Smooth muscle cell (in vitro differentiated cells): ENCODE measurements at regions not wholly inside any gene's neighbourhood (a gene's known extent, or its start where the extent isn't known, plus 50 kb on each side); places are given as distances from the start of the nearest gene placed in this dataset.

Experiments
- DNase-seq: peaks from one replicate; lab custom pipeline; 2025; ENCODE audit not compliant: unreplicated experiment; lab: John Stamatoyannopoulos, UW
- H2AFZ ChIP-seq: fragments of 200-600 bp; sonication (generic); 2 replicates; pipeline ENCODE4 v1.6.0; 2016; ENCODE audit warnings: antibody characterized with exemption, low read depth, mild to moderate bottlenecking
- H3F3A ChIP-seq: fragments of 200-600 bp; sonication (generic); 2 replicates; pipeline ENCODE4 v1.6.0; 2017; ENCODE audit warnings: antibody characterized with exemption, low read depth
- H3K27ac ChIP-seq: fragments of 200-600 bp; sonication (generic); 2 replicates; pipeline ENCODE4 v1.5.1; 2016; ENCODE audit warnings: low read depth, mild to moderate bottlenecking
- H3K27me3 ChIP-seq: fragments of 200-600 bp; sonication (generic); 2 replicates; pipeline ENCODE4 v1.6.1; 2016; ENCODE audit warnings: low read depth, mild to moderate bottlenecking
- H3K36me3 ChIP-seq: fragments of 200-600 bp; sonication (generic); 2 replicates; pipeline ENCODE4 v1.5.1; 2016; ENCODE audit warnings: low read depth
- H3K4me1 ChIP-seq: fragments of 200-600 bp; sonication (generic); 2 replicates; pipeline ENCODE4 v1.5.1; 2016; ENCODE audit warnings: low read depth
- H3K4me2 ChIP-seq: fragments of 200-600 bp; sonication (generic); 2 replicates; pipeline ENCODE4 v1.6.0; 2016; ENCODE audit warnings: mild to moderate bottlenecking
- H3K4me3 ChIP-seq: fragments of 200-600 bp; sonication (generic); 2 replicates; pipeline ENCODE4 v1.5.1; 2016; ENCODE audit warnings: mild to moderate bottlenecking
- H3K79me2 ChIP-seq: fragments of 200-600 bp; sonication (generic); 2 replicates; pipeline ENCODE4 v1.6.0; 2016; ENCODE audit warnings: low read depth, mild to moderate bottlenecking
- H3K9ac ChIP-seq: fragments of 200-600 bp; sonication (generic); 2 replicates; pipeline ENCODE4 v1.6.0; 2016; ENCODE audit warnings: low read depth
- H3K9me3 ChIP-seq: fragments of 200-600 bp; sonication (generic); replicated peaks from 2 replicates; pipeline ENCODE4 v1.5.1; 2016; ENCODE audit warnings: low read depth
- H4K20me1 ChIP-seq: fragments of 200-600 bp; sonication (generic); 2 replicates; pipeline ENCODE4 v1.6.0; 2016; ENCODE audit warnings: low read depth
- WGBS: methylation state at CpG from one replicate; pipeline ENCODE4 v1.1.7; 2016; ENCODE audit warnings: low lambda C conversion rate; 5-methylcytosine and 5-hydroxymethylcytosine counted together
- TF ChIP-seq, protein P1 (sequence below): fragments of 200-600 bp; sonication (generic); IDR thresholded peaks from 2 replicates; pipeline ENCODE4 v1.5.1; 2017; ENCODE audit warnings: borderline replicate concordance, mild to moderate bottlenecking, antibody characterized with exemption; ENCODE audit not compliant: insufficient read depth, poor library complexity, severe bottlenecking

GRCh38 chr20:24147479-24147878 is 158.9 kb upstream of the GGTLC1 start:
- TF ChIP-seq, protein P1, sequence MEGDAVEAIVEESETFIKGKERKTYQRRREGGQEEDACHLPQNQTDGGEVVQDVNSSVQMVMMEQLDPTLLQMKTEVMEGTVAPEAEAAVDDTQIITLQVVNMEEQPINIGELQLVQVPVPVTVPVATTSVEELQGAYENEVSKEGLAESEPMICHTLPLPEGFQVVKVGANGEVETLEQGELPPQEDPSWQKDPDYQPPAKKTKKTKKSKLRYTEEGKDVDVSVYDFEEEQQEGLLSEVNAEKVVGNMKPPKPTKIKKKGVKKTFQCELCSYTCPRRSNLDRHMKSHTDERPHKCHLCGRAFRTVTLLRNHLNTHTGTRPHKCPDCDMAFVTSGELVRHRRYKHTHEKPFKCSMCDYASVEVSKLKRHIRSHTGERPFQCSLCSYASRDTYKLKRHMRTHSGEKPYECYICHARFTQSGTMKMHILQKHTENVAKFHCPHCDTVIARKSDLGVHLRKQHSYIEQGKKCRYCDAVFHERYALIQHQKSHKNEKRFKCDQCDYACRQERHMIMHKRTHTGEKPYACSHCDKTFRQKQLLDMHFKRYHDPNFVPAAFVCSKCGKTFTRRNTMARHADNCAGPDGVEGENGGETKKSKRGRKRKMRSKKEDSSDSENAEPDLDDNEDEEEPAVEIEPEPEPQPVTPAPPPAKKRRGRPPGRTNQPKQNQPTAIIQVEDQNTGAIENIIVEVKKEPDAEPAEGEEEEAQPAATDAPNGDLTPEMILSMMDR = no peak
- no peak overlapping the region for H3K27ac ChIP-seq
- H3K36me3 ChIP-seq = no peaks in the 10 kb centered on the region
- no peaks in the 10 kb centered on the region for H3K9me3 ChIP-seq
- H3K79me2 ChIP-seq = no peaks in the 10 kb centered on the region
- 88% methylated on average over 5 of the region's 5 CpGs for WGBS
- no peaks in the 10 kb centered on the region for H3K4me1 ChIP-seq
- no peak for DNase-seq
- H4K20me1 ChIP-seq = no peaks in the 10 kb centered on the region
- no peak overlapping the region for H2AFZ ChIP-seq
- no peak overlapping the region for H3K9ac ChIP-seq
- H3K4me3 ChIP-seq = no peak overlapping the region
- no peaks in the 10 kb centered on the region for H3F3A ChIP-seq
- peaks cover 3% of the 10 kb centered on the region for H3K27me3 ChIP-seq
- H3K4me2 ChIP-seq = no peak overlapping the region

DNA sequence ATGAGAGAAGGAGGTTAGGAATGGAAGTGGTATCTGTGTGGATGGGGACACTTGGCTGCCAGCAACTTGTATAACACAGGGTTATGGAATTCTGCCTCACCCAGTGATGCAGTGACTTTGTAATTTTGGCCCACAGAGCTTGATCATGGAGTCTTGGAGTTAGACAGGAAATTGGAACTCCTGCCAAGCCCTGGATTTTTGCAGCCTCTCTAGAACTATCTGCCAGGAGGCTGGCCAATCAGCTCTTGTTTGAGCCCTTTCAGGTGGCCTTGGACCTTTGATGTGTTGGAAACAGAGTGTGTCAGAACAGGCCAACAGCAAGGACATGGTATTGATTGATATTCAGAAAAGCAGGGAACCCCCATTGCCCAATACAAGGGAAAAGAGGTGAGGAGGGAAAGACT is 157.7 kb upstream of the GGTLC1 start:
- no peaks in the 10 kb centered on the region for H3K9me3 ChIP-seq
- DNase-seq = no peak
- H2AFZ ChIP-seq = no peak overlapping the region
- no peaks in the 10 kb centered on the region for H3F3A ChIP-seq
- peaks cover 3% of the 10 kb centered on the region for H3K27me3 ChIP-seq
- no peaks in the 10 kb centered on the region for H3K79me2 ChIP-seq
- no peak overlapping the region for H3K4me3 ChIP-seq
- H3K36me3 ChIP-seq = no peaks in the 10 kb centered on the region
- no peak overlapping the region for H3K4me2 ChIP-seq
- TF ChIP-seq, protein P1 = no peak
- H3K9ac ChIP-seq = no peak overlapping the region
- H3K4me1 ChIP-seq = no peaks in the 10 kb centered on the region
- no peak overlapping the region for H3K27ac ChIP-seq
- no peaks in the 10 kb centered on the region for H4K20me1 ChIP-seq

DNA sequence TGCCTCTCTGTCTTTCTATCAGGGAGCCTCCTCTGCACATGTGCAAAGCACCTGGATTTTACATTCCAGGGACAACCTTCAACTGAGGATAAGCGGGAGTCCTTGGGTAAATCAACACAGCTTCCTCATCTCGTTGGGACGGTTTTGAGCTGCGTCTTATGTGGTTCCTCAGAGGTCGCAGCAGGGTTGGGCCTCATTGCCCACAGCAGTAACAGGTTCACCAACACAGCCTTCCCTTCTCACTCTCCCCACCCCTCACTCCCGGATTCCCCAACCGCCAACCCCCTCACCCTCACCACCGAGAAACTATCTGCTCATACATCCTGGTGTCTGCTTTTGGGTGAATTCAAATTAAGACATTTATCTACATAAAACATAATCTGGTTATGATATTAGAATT is 155.8 kb upstream of the GGTLC1 start:
- no peak overlapping the region for H2AFZ ChIP-seq
- 92% methylated on average over 8 of the region's 8 CpGs for WGBS
- no peaks in the 10 kb centered on the region for H3K9me3 ChIP-seq
- no peak overlapping the region for H3K4me3 ChIP-seq
- no peaks in the 10 kb centered on the region for H4K20me1 ChIP-seq
- no peak overlapping the region for H3K27ac ChIP-seq
- H3K4me1 ChIP-seq = no peaks in the 10 kb centered on the region
- DNase-seq = no peak
- H3K36me3 ChIP-seq = no peaks in the 10 kb centered on the region
- H3K4me2 ChIP-seq = no peak overlapping the region
- H3F3A ChIP-seq = no peaks in the 10 kb centered on the region
- TF ChIP-seq, protein P1 = no peak
- peaks cover 3% of the 10 kb centered on the region for H3K27me3 ChIP-seq
- H3K9ac ChIP-seq = no peak overlapping the region
- no peaks in the 10 kb centered on the region for H3K79me2 ChIP-seq

DNA sequence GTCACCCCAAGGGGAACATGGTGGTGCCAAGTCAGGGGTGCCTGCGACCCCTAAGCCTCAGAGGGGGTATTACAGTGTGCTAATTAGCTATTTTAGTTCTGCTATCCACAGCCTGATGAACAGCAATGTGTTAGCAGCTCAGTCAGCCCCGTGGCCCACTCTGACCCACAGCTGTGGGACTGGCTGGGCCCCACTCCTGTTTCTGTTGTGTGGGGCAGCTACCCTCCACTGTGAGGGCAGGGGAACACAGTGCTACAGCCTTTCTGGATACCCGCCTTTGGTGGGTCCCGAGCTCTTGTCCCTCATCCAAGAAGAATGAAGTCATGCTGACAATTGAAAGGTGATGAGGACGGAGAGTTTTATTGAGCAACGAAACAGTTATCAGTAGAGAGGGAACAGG is 152.5 kb upstream of the GGTLC1 start:
- Histone ChIP-seq H4K20me1 (no peaks in the 10 kb centered on the region), H3K4me3 (no peak overlapping the region), H2AFZ (no peak overlapping the region), H3K27me3 (no peaks in the 10 kb centered on the region), H3K27ac (no peak overlapping the region), H3K9ac (no peak overlapping the region), H3K36me3 (no peaks in the 10 kb centered on the region), H3F3A (no peaks in the 10 kb centered on the region), H3K4me1 (no peaks in the 10 kb centered on the region), H3K79me2 (no peaks in the 10 kb centered on the region), H3K9me3 (no peaks in the 10 kb centered on the region), H3K4me2 (no peak overlapping the region)
- no peak for DNase-seq
- 92% methylated on average over 6 of the region's 6 CpGs for WGBS
- TF ChIP-seq, protein P1 = no peak
